ENCODE measurements at regions not wholly inside any gene's neighbourhood (a gene's known extent, or its start where the extent isn't known, plus 50 kb on each side); places are given as distances from the start of the nearest gene placed in this dataset.

GRCh38 chr4:22215084-22215483 lies 266.5 kb upstream of the KCNIP4 start:
- no peak for TF ChIP-seq EZH2 (IDR thresholded peaks at IDR 0.05; ENCODE audit: low read depth)
- no peak for TF ChIP-seq CTCF (conservative IDR thresholded peaks at IDR 0.05)

Measured in PC-9 (cell line).